GM18867 (cell line): ENCODE measurements at regions not wholly inside any gene's neighbourhood (a gene's known extent, or its start where the extent isn't known, plus 50 kb on each side); places are given as distances from the start of the nearest gene placed in this dataset.
"Not testable (repeated sequence)": the region's sequence is repeated elsewhere in the genome, so short reads cannot be mapped to it uniquely, and the experiment has no call there.

Source experiments
- ATAC-seq: cut with Tn5 transposase; IDR thresholded peaks from one replicate; pipeline ENCODE4 v1.9.1; 2021; ENCODE audit warnings: mild to moderate bottlenecking, moderate library complexity; ENCODE audit not compliant: unreplicated experiment

GRCh38 chr1:47522935-47523834 is 85.3 kb downstream of the FOXD2 start:
- no peak for ATAC-seq

- no peak for ATAC-seq
Observed at GRCh38 chr1:47523835-47524215, 86.0 kb downstream of the FOXD2 start.

- ATAC-seq = no peak
Observed at GRCh38 chr1:47524272-47524671, 86.4 kb downstream of the FOXD2 start.

- no peak for ATAC-seq
Observed at GRCh38 chr1:47527653-47528272, 89.9 kb downstream of the FOXD2 start.

- no peak for ATAC-seq
Observed at GRCh38 chr1:47529520-47530098, 91.8 kb downstream of the FOXD2 start.

- no peak for ATAC-seq
Observed at GRCh38 chr1:47532921-47533792, 95.3 kb downstream of the FOXD2 start.

GRCh38 chr1:47533793-47534328 is 96.0 kb downstream of the FOXD2 start:
- ATAC-seq = no peak

GRCh38 chr1:47534436-47534835 is 96.6 kb downstream of the FOXD2 start:
- no peak for ATAC-seq

GRCh38 chr1:47536646-47537118 is 98.8 kb downstream of the FOXD2 start:
- no peak for ATAC-seq

GRCh38 chr1:47537268-47537667 is 99.4 kb downstream of the FOXD2 start:
- no peak for ATAC-seq

GRCh38 chr1:47537966-47538365 is 100.1 kb downstream of the FOXD2 start:
- ATAC-seq = no peak

GRCh38 chr1:47538530-47538929 is 100.7 kb downstream of the FOXD2 start:
- not testable (repeated sequence) for ATAC-seq

GRCh38 chr1:47541705-47542104 is 103.9 kb downstream of the FOXD2 start:
- ATAC-seq = not testable (repeated sequence)

GRCh38 chr1:47543089-47543488 is 105.2 kb downstream of the FOXD2 start:
- not testable (repeated sequence) for ATAC-seq

GRCh38 chr1:47545912-47546483 is 108.2 kb downstream of the FOXD2 start:
- ATAC-seq = no peak

- no peak for ATAC-seq
Observed at GRCh38 chr1:47547753-47548573, 110.1 kb downstream of the FOXD2 start.

GRCh38 chr1:47548637-47549036 is 110.8 kb downstream of the FOXD2 start:
- ATAC-seq = no peak

GRCh38 chr1:47549532-47549931 is 111.7 kb downstream of the FOXD2 start:
- no peak for ATAC-seq

- ATAC-seq = no peak
Observed at GRCh38 chr1:47550929-47551328, 113.1 kb downstream of the FOXD2 start.
